H9 (cell line): ENCODE measurements at regions not wholly inside any gene's neighbourhood (a gene's known extent, or its start where the extent isn't known, plus 50 kb on each side); places are given as distances from the start of the nearest gene placed in this dataset.

Experiments
- DNase-seq: peaks from one replicate; pipeline ENCODE4 v3.0.0-alpha.2; 2017
- H2AFZ ChIP-seq: one replicate; pipeline ENCODE4 v1.6.1; 2013; ENCODE audit warnings: mild to moderate bottlenecking, low read length, control low read depth, moderate library complexity
- H2AK5ac ChIP-seq: 2 replicates; pipeline ENCODE4 v1.6.1; 2013; ENCODE audit warnings: low read length, control low read depth, mixed read lengths; ENCODE audit not compliant: insufficient read length
- H2BK120ac ChIP-seq: one replicate; pipeline ENCODE4 v1.6.1; 2013; ENCODE audit warnings: low read depth, mild to moderate bottlenecking, low read length, control low read depth, inconsistent platforms; ENCODE audit not compliant: poor library complexity, severe bottlenecking
- H2BK12ac ChIP-seq: 2 replicates; pipeline ENCODE4 v1.6.1; 2013; ENCODE audit warnings: low read length, control low read depth, mixed read lengths, low read depth; ENCODE audit not compliant: insufficient read length
- H2BK15ac ChIP-seq: 2 replicates; pipeline ENCODE4 v1.6.1; 2013; ENCODE audit warnings: low read depth, low read length, control low read depth
- H2BK20ac ChIP-seq: one replicate; pipeline ENCODE4 v1.6.1; 2013; ENCODE audit warnings: low read depth, mild to moderate bottlenecking, low read length, control low read depth, inconsistent platforms; ENCODE audit not compliant: poor library complexity, severe bottlenecking
- H2BK5ac ChIP-seq: 2 replicates; pipeline ENCODE4 v1.6.1; 2013; ENCODE audit warnings: low read length, control low read depth, mixed read lengths; ENCODE audit not compliant: insufficient read length
- H3K14ac ChIP-seq: 2 replicates; pipeline ENCODE4 v1.6.1; 2013; ENCODE audit warnings: low read length, control low read depth; ENCODE audit not compliant: insufficient read depth
- H3K18ac ChIP-seq: 2 replicates; pipeline ENCODE4 v1.6.1; 2013; ENCODE audit warnings: low read depth, mild to moderate bottlenecking, mixed read lengths, low read length, control low read depth; ENCODE audit not compliant: insufficient read length
- H3K23ac ChIP-seq: 2 replicates; pipeline ENCODE4 v1.6.1; 2013; ENCODE audit warnings: low read length, control low read depth, mixed read lengths, low read depth; ENCODE audit not compliant: insufficient read length
- H3K23me2 ChIP-seq: 2 replicates; pipeline ENCODE4 v1.6.1; 2013; ENCODE audit warnings: low read depth, mild to moderate bottlenecking, mixed read lengths, low read length, control low read depth; ENCODE audit not compliant: insufficient read length, poor library complexity, severe bottlenecking
- H3K27ac ChIP-seq: 2 replicates; pipeline ENCODE4 v1.5.1; 2013; ENCODE audit warnings: low read length, control low read depth, mixed read lengths, low read depth; ENCODE audit not compliant: insufficient read length
- H3K27me3 ChIP-seq: 2 replicates; pipeline ENCODE4 v1.6.1; 2013; ENCODE audit warnings: low read length, control low read depth, inconsistent platforms; ENCODE audit not compliant: insufficient read depth
- H3K4ac ChIP-seq: 2 replicates; pipeline ENCODE4 v1.6.1; 2013; ENCODE audit warnings: low read depth, mild to moderate bottlenecking, control low read depth, inconsistent platforms, low read length, moderate library complexity
- H3K4me1 ChIP-seq: 2 replicates; pipeline ENCODE4 v1.6.1; 2013; ENCODE audit warnings: low read length, control low read depth, inconsistent platforms; ENCODE audit not compliant: insufficient read depth
- H3K4me2 ChIP-seq: 2 replicates; pipeline ENCODE4 v1.6.1; 2013; ENCODE audit warnings: low read length, control low read depth, mixed read lengths; ENCODE audit not compliant: insufficient read length, insufficient read depth
- H3K56ac ChIP-seq: 2 replicates; pipeline ENCODE4 v1.6.1; 2013; ENCODE audit warnings: low read depth, mild to moderate bottlenecking, mixed read lengths, low read length, control low read depth; ENCODE audit not compliant: insufficient read length
- H3K79me1 ChIP-seq: 2 replicates; pipeline ENCODE4 v1.6.1; 2013; ENCODE audit warnings: low read depth, mild to moderate bottlenecking, moderate library complexity, low read length, control low read depth, inconsistent platforms; ENCODE audit not compliant: insufficient read depth, poor library complexity, severe bottlenecking
- H3K79me2 ChIP-seq: 2 replicates; pipeline ENCODE4 v1.6.1; 2013; ENCODE audit warnings: low read length, control low read depth, inconsistent platforms; ENCODE audit not compliant: insufficient read depth
- H3K9ac ChIP-seq: 2 replicates; pipeline ENCODE4 v1.6.1; 2013; ENCODE audit warnings: low read length, control low read depth, mixed read lengths; ENCODE audit not compliant: insufficient read length; ENCODE audit errors: extremely low read depth
- H3K9me3 ChIP-seq: one replicate; pipeline ENCODE4 v1.6.1; 2013; ENCODE audit warnings: low read depth, low read length, inconsistent platforms; ENCODE audit not compliant: control insufficient read depth
- H3T11ph ChIP-seq: one replicate; pipeline ENCODE4 v1.6.1; 2013; ENCODE audit warnings: mild to moderate bottlenecking, low read length, control low read depth, inconsistent platforms
- H4K20me1 ChIP-seq: one replicate; pipeline ENCODE4 v1.6.1; 2013; ENCODE audit not compliant: control insufficient read depth, insufficient read length, insufficient read depth
- H4K5ac ChIP-seq: 2 replicates; pipeline ENCODE4 v1.6.1; 2013; ENCODE audit warnings: low read depth, mild to moderate bottlenecking, mixed read lengths, low read length, control low read depth; ENCODE audit not compliant: insufficient read length
- H4K8ac ChIP-seq: replicated peaks from 2 replicates; pipeline ENCODE4 v1.6.1; 2013; ENCODE audit warnings: low read length, control low read depth, mixed read lengths, low read depth; ENCODE audit not compliant: insufficient read length
- H4K91ac ChIP-seq: 2 replicates; pipeline ENCODE4 v1.6.1; 2013; ENCODE audit warnings: low read depth, mild to moderate bottlenecking, moderate library complexity, mixed read lengths, low read length, control low read depth; ENCODE audit not compliant: insufficient read length
- H3K27ac Mint-ChIP-seq, 3 experiments: 2 replicates in 2 of 3; 3 replicates in 1 of 3; pipeline ENCODE4 v1.8.0; 2020 to 2021; ENCODE audit warnings: mixed read lengths in 3 of 3, mild to moderate bottlenecking in 1 of 3, moderate library complexity in 1 of 3
- H3K27me3 Mint-ChIP-seq: 2 replicates; pipeline ENCODE4 v1.8.0; 2021; ENCODE audit warnings: low read depth, mild to moderate bottlenecking, moderate library complexity, mixed read lengths
- H3K36me3 Mint-ChIP-seq, 3 experiments: 2 replicates in 2 of 3; 3 replicates in 1 of 3; pipeline ENCODE4 v1.8.0; 2020 to 2021; ENCODE audit warnings: low read depth in 3 of 3, mixed read lengths in 3 of 3; ENCODE audit not compliant: insufficient read depth in 1 of 3
- H3K4me1 Mint-ChIP-seq, 2 experiments: 2 replicates each; pipeline ENCODE4 v1.8.0; 2020; ENCODE audit warnings: mixed read lengths in 2 of 2
- H3K4me3 Mint-ChIP-seq, 2 experiments: 2 replicates in 1 of 2; 3 replicates in 1 of 2; pipeline ENCODE4 v1.8.0; 2020 to 2021; ENCODE audit warnings: mild to moderate bottlenecking in 2 of 2, mixed read lengths in 2 of 2, moderate library complexity in 1 of 2
- H3K9me3 Mint-ChIP-seq, 2 experiments: 2 replicates in 1 of 2; 3 replicates in 1 of 2; pipeline ENCODE4 v1.8.0; 2020; ENCODE audit warnings: mild to moderate bottlenecking in 2 of 2, mixed read lengths in 2 of 2, moderate library complexity in 1 of 2
- CTCF ChIP-seq: fragments of 200-600 bp; sonication (generic); conservative IDR thresholded peaks from 3 replicates; pipeline ENCODE4 v1.8.0; 2021; ENCODE audit warnings: antibody characterized with exemption, mild to moderate bottlenecking
- WGBS: extraction: QIAGEN DNeasy Blood & Tissue Kit; methylation state at CpG from one replicate; pipeline ENCODE4 v1.1.7; 2013; ENCODE audit warnings: missing lambda C conversion rate, low lambda C conversion rate, mixed read lengths; ENCODE audit not compliant: insufficient read length; ENCODE audit errors: extremely low coverage; 5-methylcytosine and 5-hydroxymethylcytosine counted together

- Histone ChIP-seq H3K27me3 (no peaks in the 10 kb centered on the region), H2BK120ac (no peak overlapping the region), H3T11ph (no peak overlapping the region), H3K79me2 (no peaks in the 10 kb centered on the region), H2BK5ac (no peak overlapping the region), H2BK15ac (no peak overlapping the region), H3K79me1 (no peaks in the 10 kb centered on the region), H3K23me2 (no peaks in the 10 kb centered on the region), H4K8ac (no peak overlapping the region), H4K20me1 (no peaks in the 10 kb centered on the region), H2AFZ (no peak overlapping the region), H3K56ac (no peak overlapping the region), H4K5ac (no peak overlapping the region), H3K9me3 (no peaks in the 10 kb centered on the region), H4K91ac (no peak overlapping the region), H3K4ac (no peak overlapping the region), H2BK12ac (no peak overlapping the region), H3K9ac (no peak overlapping the region), H3K18ac (no peak overlapping the region), H3K23ac (no peak overlapping the region), H3K4me1 (peaks cover 4% of the 10 kb centered on the region; the same call in 1 of the 2 replicates), H3K14ac (no peak overlapping the region), H3K4me2 (no peak overlapping the region), H2BK20ac (no peak overlapping the region), H2AK5ac (no peak overlapping the region), H3K27ac (no peak overlapping the region)
- no CpG with 5 or more reads among the region's 5 CpGs for WGBS
- Mint-ChIP-seq H3K4me1 (peaks cover 16 to 34% of the 10 kb centered on the region in 2 experiments), H3K36me3 (peaks cover 7 to 11% (median 9%) of the 10 kb centered on the region in 3 experiments; a peak in 6 of 7 replicates), H3K4me3 (no peak overlapping the region), H3K27ac (no peak overlapping the region), H3K9me3 (peaks cover 13 to 14% of the 10 kb centered on the region in 2 experiments), H3K27me3 (no peaks in the 10 kb centered on the region)
- no peak for TF ChIP-seq CTCF
- DNase-seq: no peak
Observed at GRCh38 chr5:108556441-108557145, 174.7 kb upstream of the FBXL17 start.
